Smooth muscle cell (in vitro differentiated cells): ENCODE measurements at regions not wholly inside any gene's neighbourhood (a gene's known extent, or its start where the extent isn't known, plus 50 kb on each side); places are given as distances from the start of the nearest gene placed in this dataset.
"Not testable (repeated sequence)": the region's sequence is repeated elsewhere in the genome, so short reads cannot be mapped to it uniquely, and the experiment has no call there.

Source experiments
- DNase-seq: peaks from one replicate; lab custom pipeline; 2025; ENCODE audit not compliant: unreplicated experiment; lab: John Stamatoyannopoulos, UW
- H2AFZ ChIP-seq: fragments of 200-600 bp; sonication (generic); 2 replicates; pipeline ENCODE4 v1.6.0; 2016; ENCODE audit warnings: antibody characterized with exemption, low read depth, mild to moderate bottlenecking
- H3F3A ChIP-seq: fragments of 200-600 bp; sonication (generic); 2 replicates; pipeline ENCODE4 v1.6.0; 2017; ENCODE audit warnings: antibody characterized with exemption, low read depth
- H3K27ac ChIP-seq: fragments of 200-600 bp; sonication (generic); 2 replicates; pipeline ENCODE4 v1.5.1; 2016; ENCODE audit warnings: low read depth, mild to moderate bottlenecking
- H3K27me3 ChIP-seq: fragments of 200-600 bp; sonication (generic); 2 replicates; pipeline ENCODE4 v1.6.1; 2016; ENCODE audit warnings: low read depth, mild to moderate bottlenecking
- H3K36me3 ChIP-seq: fragments of 200-600 bp; sonication (generic); 2 replicates; pipeline ENCODE4 v1.5.1; 2016; ENCODE audit warnings: low read depth
- H3K4me1 ChIP-seq: fragments of 200-600 bp; sonication (generic); 2 replicates; pipeline ENCODE4 v1.5.1; 2016; ENCODE audit warnings: low read depth
- H3K4me2 ChIP-seq: fragments of 200-600 bp; sonication (generic); 2 replicates; pipeline ENCODE4 v1.6.0; 2016; ENCODE audit warnings: mild to moderate bottlenecking
- H3K4me3 ChIP-seq: fragments of 200-600 bp; sonication (generic); 2 replicates; pipeline ENCODE4 v1.5.1; 2016; ENCODE audit warnings: mild to moderate bottlenecking
- H3K79me2 ChIP-seq: fragments of 200-600 bp; sonication (generic); 2 replicates; pipeline ENCODE4 v1.6.0; 2016; ENCODE audit warnings: low read depth, mild to moderate bottlenecking
- H3K9ac ChIP-seq: fragments of 200-600 bp; sonication (generic); 2 replicates; pipeline ENCODE4 v1.6.0; 2016; ENCODE audit warnings: low read depth
- H3K9me3 ChIP-seq: fragments of 200-600 bp; sonication (generic); replicated peaks from 2 replicates; pipeline ENCODE4 v1.5.1; 2016; ENCODE audit warnings: low read depth
- H4K20me1 ChIP-seq: fragments of 200-600 bp; sonication (generic); 2 replicates; pipeline ENCODE4 v1.6.0; 2016; ENCODE audit warnings: low read depth
- WGBS: methylation state at CpG from one replicate; pipeline ENCODE4 v1.1.7; 2016; ENCODE audit warnings: low lambda C conversion rate; 5-methylcytosine and 5-hydroxymethylcytosine counted together
- TF ChIP-seq, protein P1 (sequence below): fragments of 200-600 bp; sonication (generic); IDR thresholded peaks from 2 replicates; pipeline ENCODE4 v1.5.1; 2017; ENCODE audit warnings: borderline replicate concordance, mild to moderate bottlenecking, antibody characterized with exemption; ENCODE audit not compliant: insufficient read depth, poor library complexity, severe bottlenecking

DNA sequence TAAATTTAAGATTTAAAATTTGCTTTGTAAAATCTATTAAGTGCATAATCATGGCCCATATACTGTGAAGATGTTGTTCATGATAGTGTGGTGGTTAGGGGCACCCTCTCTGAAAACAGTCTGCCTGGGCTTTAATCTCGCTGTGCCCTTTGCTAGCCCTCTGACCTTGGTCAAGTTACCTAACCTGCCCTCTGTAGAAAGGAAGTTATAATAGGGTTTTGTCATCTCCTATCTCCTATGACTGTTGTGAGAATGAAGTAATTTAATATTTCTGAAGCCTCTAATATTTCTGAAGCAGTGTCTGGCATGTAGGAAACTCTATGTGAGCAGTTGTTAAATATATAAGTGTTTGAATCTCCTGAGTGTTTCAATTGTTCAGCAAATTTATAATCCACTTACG lies 116.6 kb upstream of the IVNS1ABP start:
- Histone ChIP-seq H4K20me1 (no peaks in the 10 kb centered on the region), H3K36me3 (no peaks in the 10 kb centered on the region), H3K4me2 (no peak overlapping the region), H3K27ac (no peak overlapping the region), H3K79me2 (no peaks in the 10 kb centered on the region), H3K4me3 (no peak overlapping the region), H3K4me1 (no peaks in the 10 kb centered on the region), H3K9me3 (no peaks in the 10 kb centered on the region), H3F3A (no peaks in the 10 kb centered on the region), H3K9ac (no peak overlapping the region), H3K27me3 (no peaks in the 10 kb centered on the region), H2AFZ (no peak overlapping the region)
- no peak for DNase-seq
- TF ChIP-seq, protein P1, sequence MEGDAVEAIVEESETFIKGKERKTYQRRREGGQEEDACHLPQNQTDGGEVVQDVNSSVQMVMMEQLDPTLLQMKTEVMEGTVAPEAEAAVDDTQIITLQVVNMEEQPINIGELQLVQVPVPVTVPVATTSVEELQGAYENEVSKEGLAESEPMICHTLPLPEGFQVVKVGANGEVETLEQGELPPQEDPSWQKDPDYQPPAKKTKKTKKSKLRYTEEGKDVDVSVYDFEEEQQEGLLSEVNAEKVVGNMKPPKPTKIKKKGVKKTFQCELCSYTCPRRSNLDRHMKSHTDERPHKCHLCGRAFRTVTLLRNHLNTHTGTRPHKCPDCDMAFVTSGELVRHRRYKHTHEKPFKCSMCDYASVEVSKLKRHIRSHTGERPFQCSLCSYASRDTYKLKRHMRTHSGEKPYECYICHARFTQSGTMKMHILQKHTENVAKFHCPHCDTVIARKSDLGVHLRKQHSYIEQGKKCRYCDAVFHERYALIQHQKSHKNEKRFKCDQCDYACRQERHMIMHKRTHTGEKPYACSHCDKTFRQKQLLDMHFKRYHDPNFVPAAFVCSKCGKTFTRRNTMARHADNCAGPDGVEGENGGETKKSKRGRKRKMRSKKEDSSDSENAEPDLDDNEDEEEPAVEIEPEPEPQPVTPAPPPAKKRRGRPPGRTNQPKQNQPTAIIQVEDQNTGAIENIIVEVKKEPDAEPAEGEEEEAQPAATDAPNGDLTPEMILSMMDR, result no peak
- 96% methylated on average over 2 of the region's 2 CpGs for WGBS

DNA sequence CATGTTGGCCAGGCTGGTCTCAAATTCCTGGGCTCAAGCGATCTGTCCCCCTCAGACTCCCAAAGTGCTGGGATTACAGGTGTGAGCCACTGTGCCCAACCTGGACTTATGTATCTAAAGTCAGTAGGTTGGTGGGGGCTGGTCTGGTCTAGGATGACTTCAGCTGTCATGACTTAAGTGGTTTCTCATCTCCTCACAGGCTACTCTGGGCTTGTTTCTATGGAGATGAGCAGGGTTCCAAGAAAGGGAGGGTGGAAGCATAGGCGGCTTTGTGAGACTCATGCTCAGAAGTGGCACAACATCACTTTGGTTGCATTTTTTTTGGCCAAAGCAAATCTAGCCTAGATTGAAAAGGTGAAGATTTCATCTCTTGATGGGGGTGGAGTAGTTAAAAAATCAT lies 115.9 kb upstream of the IVNS1ABP start:
- no peak overlapping the region for H3K4me2 ChIP-seq
- DNase-seq, result no peak
- no peaks in the 10 kb centered on the region for H3F3A ChIP-seq
- H3K4me1 ChIP-seq, result no peaks in the 10 kb centered on the region
- H3K36me3 ChIP-seq, result no peaks in the 10 kb centered on the region
- H4K20me1 ChIP-seq, result no peaks in the 10 kb centered on the region
- WGBS, result 98% methylated on average over 2 of the region's 2 CpGs
- H3K27me3 ChIP-seq, result no peaks in the 10 kb centered on the region
- H3K9me3 ChIP-seq, result no peaks in the 10 kb centered on the region
- H3K79me2 ChIP-seq, result no peaks in the 10 kb centered on the region
- no peak overlapping the region for H3K9ac ChIP-seq
- no peak overlapping the region for H2AFZ ChIP-seq
- TF ChIP-seq, protein P1, result no peak
- H3K4me3 ChIP-seq, result no peak overlapping the region
- no peak overlapping the region for H3K27ac ChIP-seq

GRCh38 chr1:185431612-185432011 lies 114.6 kb upstream of the IVNS1ABP start:
- Histone ChIP-seq H3K9ac (no peak overlapping the region), H3K27ac (no peak overlapping the region), H3K79me2 (no peaks in the 10 kb centered on the region), H3K36me3 (no peaks in the 10 kb centered on the region), H3F3A (no peaks in the 10 kb centered on the region), H3K4me3 (no peak overlapping the region), H3K27me3 (no peaks in the 10 kb centered on the region), H2AFZ (no peak overlapping the region), H3K9me3 (no peaks in the 10 kb centered on the region), H3K4me2 (no peak overlapping the region), H3K4me1 (no peaks in the 10 kb centered on the region), H4K20me1 (no peaks in the 10 kb centered on the region)
- TF ChIP-seq, protein P1, result no peak
- 88% methylated on average over 5 of the region's 5 CpGs for WGBS
- no peak for DNase-seq

- not testable (repeated sequence) for H3K79me2 ChIP-seq, H3K4me2 ChIP-seq, H3K9ac ChIP-seq, H3K36me3 ChIP-seq, H3K27ac ChIP-seq, H3K27me3 ChIP-seq, DNase-seq, H4K20me1 ChIP-seq, H3K4me3 ChIP-seq, H2AFZ ChIP-seq, H3K9me3 ChIP-seq, H3F3A ChIP-seq, H3K4me1 ChIP-seq
- WGBS, result 96% methylated on average over 1 of the region's 1 CpG
Observed at GRCh38 chr1:185429668-185430067, 112.6 kb upstream of the IVNS1ABP start.
